Epithelial cell of esophagus (primary cell): ENCODE measurements at regions not wholly inside any gene's neighbourhood (a gene's known extent, or its start where the extent isn't known, plus 50 kb on each side); places are given as distances from the start of the nearest gene placed in this dataset.

Experiments used
- DNase-seq: peaks from one replicate; pipeline ENCODE4 v3.0.0; 2010; ENCODE audit warnings: low read depth
- H3K4me3 ChIP-seq: 2 replicates; pipeline ENCODE4 v1.5.1; 2011; ENCODE audit warnings: mild to moderate bottlenecking, low read length, control low read depth
- TF ChIP-seq, protein P1 (sequence below): IDR thresholded peaks from 2 replicates; pipeline ENCODE4 v1.5.1; 2011; ENCODE audit warnings: low read depth, mild to moderate bottlenecking, low read length, control low read depth, inconsistent platforms; ENCODE audit not compliant: insufficient read depth; ENCODE audit errors: missing control alignments

DNA sequence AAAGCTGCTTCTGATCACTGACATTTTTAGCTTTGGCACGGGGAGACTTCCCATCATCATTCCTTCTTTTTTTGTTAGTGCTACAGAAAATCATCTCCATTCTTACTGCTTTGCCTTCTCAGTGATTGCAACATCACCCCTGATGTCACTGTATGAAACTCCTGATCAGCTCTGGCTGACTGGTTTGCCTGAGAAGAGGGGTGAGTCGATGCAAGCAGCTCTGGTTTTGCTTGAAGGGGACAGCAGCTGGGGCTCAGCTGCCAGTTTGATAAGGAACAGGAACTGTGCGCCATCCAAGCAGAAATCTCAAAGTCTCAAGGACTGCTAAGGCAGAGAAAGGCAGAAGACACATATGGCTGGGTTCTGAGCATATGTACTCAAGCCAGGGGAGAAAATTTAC, 808.5 kb upstream of the CELF2 start:
- no peak overlapping the region for H3K4me3 ChIP-seq
- peak; percentile 46 for DNase-seq
- TF ChIP-seq, protein P1, sequence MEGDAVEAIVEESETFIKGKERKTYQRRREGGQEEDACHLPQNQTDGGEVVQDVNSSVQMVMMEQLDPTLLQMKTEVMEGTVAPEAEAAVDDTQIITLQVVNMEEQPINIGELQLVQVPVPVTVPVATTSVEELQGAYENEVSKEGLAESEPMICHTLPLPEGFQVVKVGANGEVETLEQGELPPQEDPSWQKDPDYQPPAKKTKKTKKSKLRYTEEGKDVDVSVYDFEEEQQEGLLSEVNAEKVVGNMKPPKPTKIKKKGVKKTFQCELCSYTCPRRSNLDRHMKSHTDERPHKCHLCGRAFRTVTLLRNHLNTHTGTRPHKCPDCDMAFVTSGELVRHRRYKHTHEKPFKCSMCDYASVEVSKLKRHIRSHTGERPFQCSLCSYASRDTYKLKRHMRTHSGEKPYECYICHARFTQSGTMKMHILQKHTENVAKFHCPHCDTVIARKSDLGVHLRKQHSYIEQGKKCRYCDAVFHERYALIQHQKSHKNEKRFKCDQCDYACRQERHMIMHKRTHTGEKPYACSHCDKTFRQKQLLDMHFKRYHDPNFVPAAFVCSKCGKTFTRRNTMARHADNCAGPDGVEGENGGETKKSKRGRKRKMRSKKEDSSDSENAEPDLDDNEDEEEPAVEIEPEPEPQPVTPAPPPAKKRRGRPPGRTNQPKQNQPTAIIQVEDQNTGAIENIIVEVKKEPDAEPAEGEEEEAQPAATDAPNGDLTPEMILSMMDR, result no peak

DNA sequence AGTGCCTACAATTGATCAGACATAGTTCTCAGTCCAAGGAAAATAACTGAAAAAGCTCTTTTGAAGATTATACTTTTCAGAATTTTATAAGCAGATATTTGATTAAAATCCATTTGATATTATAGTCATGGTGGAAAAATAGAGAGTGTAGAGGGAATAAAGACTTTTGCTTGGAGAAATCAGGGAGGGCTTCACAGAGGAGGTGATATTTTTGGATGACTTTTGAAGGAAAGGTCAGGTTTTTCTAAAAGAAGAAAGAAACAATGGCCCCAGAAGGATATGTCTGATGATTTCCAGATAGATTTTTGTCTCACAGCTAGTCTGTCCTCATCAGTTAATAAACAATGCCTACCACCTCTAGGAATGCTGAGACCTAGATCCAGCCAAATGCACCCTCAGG, 806.3 kb upstream of the CELF2 start:
- no peak for DNase-seq
- TF ChIP-seq, protein P1, result no peak

DNA sequence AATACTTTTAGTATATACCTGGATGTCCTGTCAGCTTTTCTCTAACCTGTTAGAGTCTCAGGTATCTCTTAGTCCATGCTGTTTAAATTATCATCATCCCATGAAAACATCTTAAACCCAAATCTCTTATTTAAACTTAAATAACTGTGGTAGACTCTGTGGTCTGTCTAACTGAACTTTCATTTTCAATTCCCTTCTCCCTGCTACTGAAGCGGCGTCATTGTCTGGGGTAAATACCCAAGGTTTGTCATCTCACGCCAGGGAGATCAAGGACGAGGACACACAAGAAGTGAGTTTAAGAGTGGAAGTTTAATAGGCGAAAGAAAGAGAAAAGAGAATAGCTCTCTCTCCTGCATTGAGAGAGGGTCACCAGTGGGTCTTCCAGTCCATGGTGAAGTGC, 804.4 kb upstream of the CELF2 start:
- DNase-seq, result no peak
- H3K4me3 ChIP-seq, result no peak overlapping the region
- TF ChIP-seq, protein P1, result no peak

More for the DNA sequence above, 806.3 kb upstream of the CELF2 start:
- H3K4me3 ChIP-seq, result no peak overlapping the region

DNA sequence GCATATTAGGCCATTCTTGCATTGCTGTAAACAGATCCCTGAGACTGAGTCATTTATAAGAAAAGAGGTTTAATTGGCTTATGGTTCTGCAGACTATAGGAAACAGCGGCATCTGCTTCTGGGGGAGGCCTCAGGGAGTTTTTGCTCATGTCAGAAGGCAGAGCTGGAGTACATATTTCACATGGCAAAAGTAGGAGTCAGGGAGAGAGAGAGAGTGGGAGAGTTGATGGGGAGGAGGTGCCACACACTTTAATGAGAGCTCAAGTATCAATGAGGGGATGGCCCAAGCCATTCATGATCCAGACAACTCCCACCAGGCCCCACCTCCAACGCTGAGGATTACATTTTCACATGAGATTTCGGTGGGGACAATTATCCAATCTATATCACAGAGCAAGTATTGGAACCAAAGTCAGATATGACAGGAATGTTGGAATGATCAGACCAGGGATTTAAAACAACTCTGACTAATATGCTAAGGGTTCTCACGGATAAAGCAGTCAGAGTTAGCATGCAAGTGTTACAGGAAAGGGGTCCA, 795.3 kb upstream of the CELF2 start:
- no peak overlapping the region for H3K4me3 ChIP-seq
- DNase-seq, result no peak

DNA sequence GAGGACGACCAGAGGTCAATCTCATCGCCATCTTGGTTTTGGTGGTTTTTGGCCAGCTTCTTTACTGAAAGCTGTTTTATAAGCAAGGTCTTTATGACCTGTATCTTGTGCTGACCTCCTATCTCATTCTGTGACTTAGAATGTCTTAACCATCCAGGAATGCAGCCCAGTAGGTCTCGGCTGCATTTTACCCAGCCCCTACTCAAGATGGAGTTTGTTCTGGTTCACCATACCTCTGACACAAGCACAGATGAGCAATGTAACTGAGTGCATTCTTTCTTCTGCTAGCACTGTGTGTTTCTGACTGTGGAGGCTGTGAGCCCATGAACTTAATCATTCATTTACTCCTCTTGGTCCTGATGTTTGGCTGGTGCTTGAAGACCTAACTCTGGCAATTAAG, 794.5 kb upstream of the CELF2 start:
- TF ChIP-seq, protein P1, result no peak
- DNase-seq, result no peak
- no peak overlapping the region for H3K4me3 ChIP-seq

More for the DNA sequence above, 795.3 kb upstream of the CELF2 start:
- TF ChIP-seq, protein P1, result no peak

DNA sequence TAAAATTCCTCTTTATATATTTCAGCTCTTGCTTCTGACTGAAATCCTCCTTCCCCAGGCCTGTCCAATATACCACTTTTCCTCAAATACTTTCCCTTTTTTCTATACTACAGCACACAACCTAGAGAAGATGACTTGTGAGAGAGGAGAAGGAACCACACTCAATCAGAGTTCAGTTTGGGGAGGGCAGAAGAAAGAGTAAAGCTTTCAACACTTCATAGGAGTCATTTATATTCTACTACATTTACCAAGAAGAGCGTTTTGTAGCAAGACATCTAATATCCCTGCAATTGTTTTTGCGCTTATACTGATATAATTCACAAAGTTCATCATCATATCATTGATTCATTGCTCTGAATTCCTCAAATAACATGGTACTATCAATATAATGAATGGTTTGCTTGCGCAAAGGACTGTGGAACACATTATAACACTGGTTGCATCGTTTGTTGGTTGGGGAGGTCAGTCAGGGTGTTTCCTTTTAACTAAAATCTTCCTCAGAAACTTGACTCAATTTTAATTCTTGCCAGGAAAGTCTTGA, 792.5 kb upstream of the CELF2 start:
- DNase-seq, result no peak
- H3K4me3 ChIP-seq, result no peak overlapping the region
- TF ChIP-seq, protein P1, result no peak

DNA sequence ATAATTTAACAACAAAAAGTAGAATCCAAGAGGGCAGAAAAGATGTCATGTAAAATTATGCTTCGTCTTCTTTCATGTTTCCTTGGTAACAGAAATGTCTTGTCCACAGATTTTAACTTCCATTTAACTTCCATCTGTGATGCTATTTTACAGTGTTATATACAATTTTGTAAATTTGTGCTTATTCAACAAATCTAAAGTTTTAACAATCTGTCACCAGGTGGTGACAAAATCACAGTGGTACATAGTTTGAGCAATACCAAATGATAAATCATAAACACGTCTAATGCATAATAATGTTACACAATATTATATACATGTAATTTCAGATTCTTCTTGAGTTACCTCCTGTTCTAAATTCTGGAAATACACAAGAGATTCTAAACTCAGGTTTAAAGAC, 784.4 kb upstream of the CELF2 start:
- DNase-seq, result peak; percentile 17
- TF ChIP-seq, protein P1, result peak; percentile 8

More for the DNA sequence above, 784.4 kb upstream of the CELF2 start:
- no peak overlapping the region for H3K4me3 ChIP-seq
